Kidney (tissue), 13 donors: ENCODE measurements at regions not wholly inside any gene's neighbourhood (a gene's known extent, or its start where the extent isn't known, plus 50 kb on each side); places are given as distances from the start of the nearest gene placed in this dataset.
A peak's percentile ranks its signal among the peaks of the same experiment; 100 is the strongest.

Experiments
- DNase-seq, 5 donors: peaks; one replicate each; pipeline ENCODE4 v3.0.0-alpha.2; 2013 to 2020
- FAIRE-seq: peaks from 2 replicates; lab custom pipeline; 2012; peaks lifted over from hg19 to GRCh38; lab: Jason Lieb, UNC
- H3K27ac ChIP-seq, 2 donors: one replicate each; pipeline ENCODE4 v1.7.0; 2013; ENCODE audit warnings: low read depth in 2 of 2, low read length in 2 of 2, inconsistent platforms in 1 of 2
- H3K27me3 ChIP-seq: one replicate; pipeline ENCODE4 v1.7.1; 2013; ENCODE audit warnings: low read length, inconsistent platforms; ENCODE audit not compliant: control insufficient read depth, insufficient read depth
- H3K36me3 ChIP-seq, 3 donors: one replicate each; pipeline versions ENCODE4 v1.7.0 to v1.7.1; 2013; ENCODE audit warnings: low read length in 3 of 3, control low read depth in 1 of 3, inconsistent platforms in 1 of 3; ENCODE audit not compliant: insufficient read depth in 3 of 3, control insufficient read depth in 2 of 3
- H3K4me1 ChIP-seq, 3 donors: one replicate each; pipeline versions ENCODE4 v1.7.0 to v1.7.1; 2013; ENCODE audit warnings: low read length in 3 of 3, inconsistent platforms in 1 of 3, low read depth in 1 of 3; ENCODE audit not compliant: control insufficient read depth in 2 of 3, insufficient read depth in 2 of 3
- H3K4me3 ChIP-seq, 3 donors: one replicate each; pipeline versions ENCODE4 v1.7.0 to v1.8.1; 2013; ENCODE audit warnings: low read length in 3 of 3, control low read depth in 1 of 3, inconsistent platforms in 1 of 3
- H3K9ac ChIP-seq, 3 donors: one replicate each; pipeline versions ENCODE4 v1.7.0 to v1.7.1; 2013; ENCODE audit warnings: low read length in 3 of 3, control low read depth in 1 of 3, inconsistent platforms in 1 of 3
- H3K9me3 ChIP-seq, 3 donors: one replicate each; pipeline versions ENCODE4 v1.7.0 to v1.7.1; 2013; ENCODE audit warnings: low read length in 3 of 3, control low read depth in 1 of 3, inconsistent platforms in 1 of 3; ENCODE audit not compliant: control insufficient read depth in 2 of 3, insufficient read depth in 1 of 3
- CTCF ChIP-seq: IDR thresholded peaks from 3 replicates; pipeline ENCODE4 v1.5.1; 2012; ENCODE audit warnings: mild to moderate bottlenecking, moderate library complexity, borderline replicate concordance; ENCODE audit not compliant: insufficient read depth; ENCODE audit errors: extremely low read depth
- intact Hi-C: fragments of 100-400 bp; cut with DNase I; formaldehyde crosslinking; loops from one replicate; pipeline ENCODE4 v1.11.1; 2022
- donor health status: control.
- donor health status: control.
- donor health status: control.
- donor health status: control.
- donor health status: control.
- donor health status: DM: yes; HTN: yes; CAD: no.
- donor health status: Normal renal cell carcinoma (clear cell type).

GRCh38 chr3:75001330-75001729 is 386.9 kb upstream of the CNTN3 start:
- no peaks in the 10 kb centered on the region for H3K36me3 ChIP-seq
- no peak overlapping the region for H3K4me3 ChIP-seq
- intact Hi-C loops, result no loop called here
- no peak for TF ChIP-seq CTCF
- FAIRE-seq (no peak), DNase-seq (peak in 2 of 5 donors; percentile 10 to 27)
- no peak overlapping the region for H3K9ac ChIP-seq
- no peak overlapping the region for H3K27ac ChIP-seq
- H3K27me3 ChIP-seq, result no peaks in the 10 kb centered on the region
- H3K9me3 ChIP-seq, result no peaks in the 10 kb centered on the region
- H3K4me1 ChIP-seq, result no peaks in the 10 kb centered on the region

GRCh38 chr3:75012791-75013331 is 398.4 kb upstream of the CNTN3 start:
- H3K9ac ChIP-seq, result no peak overlapping the region
- H3K9me3 ChIP-seq, result no peaks in the 10 kb centered on the region
- no peaks in the 10 kb centered on the region for H3K36me3 ChIP-seq
- intact Hi-C loops, result no loop called here
- DNase-seq (no peak), FAIRE-seq (no peak)
- no peaks in the 10 kb centered on the region for H3K4me1 ChIP-seq
- TF ChIP-seq CTCF, result no peak
- no peak overlapping the region for H3K27ac ChIP-seq
- H3K4me3 ChIP-seq, result no peak overlapping the region
- H3K27me3 ChIP-seq, result no peaks in the 10 kb centered on the region

- Histone ChIP-seq H3K9ac (no peak overlapping the region), H3K4me1 (no peaks in the 10 kb centered on the region), H3K36me3 (no peaks in the 10 kb centered on the region), H3K27ac (no peak overlapping the region), H3K9me3 (no peaks in the 10 kb centered on the region), H3K27me3 (no peaks in the 10 kb centered on the region), H3K4me3 (no peak overlapping the region)
- no peak for FAIRE-seq
- intact Hi-C loops, result no loop called here
- no peak for TF ChIP-seq CTCF
- DNase-seq, result no peak
These were observed 399.5 kb upstream of the CNTN3 start for GRCh38 chr3:75014008-75014407.

GRCh38 chr3:75015280-75015679 is 400.8 kb upstream of the CNTN3 start:
- Histone ChIP-seq H3K27ac (no peak overlapping the region), H3K4me1 (no peaks in the 10 kb centered on the region), H3K36me3 (no peaks in the 10 kb centered on the region), H3K27me3 (no peaks in the 10 kb centered on the region), H3K9me3 (no peaks in the 10 kb centered on the region), H3K4me3 (no peak overlapping the region), H3K9ac (no peak overlapping the region)
- intact Hi-C loops, result no loop called here
- DNase-seq, result no peak
- TF ChIP-seq CTCF, result no peak
- FAIRE-seq, result no peak
